HCT116 (cell line): ENCODE measurements at regions not wholly inside any gene's neighbourhood (a gene's known extent, or its start where the extent isn't known, plus 50 kb on each side); places are given as distances from the start of the nearest gene placed in this dataset.

Source experiments
- ATAC-seq: fragments of 200-7000 bp; cut with Tn5 transposase; 2 replicates; pipeline ENCODE4 v1.9.1; 2020; ENCODE audit warnings: mild to moderate bottlenecking, moderate library complexity
- BruUV-seq: library from RNA; stranded (reverse); fragments of 400-500 nt; replicated peaks from 2 replicates; lab custom pipeline; 2021; lab: Mats Ljungman, UMichigan
- CTCF ChIA-PET: fragments of 300-600 bp; sonication (Branson Sonifier 250); formaldehyde crosslinking; loops from one replicate; lab custom pipeline; 2021; ENCODE audit warnings: antibody characterized with exemption; lab: Charles Lee
- POLR2A ChIA-PET: fragments of 300-600, 350-600 bp; sonication (Branson Sonifier 250); formaldehyde crosslinking; loops from one replicate; lab custom pipeline; 2021; ENCODE audit warnings: antibody characterized with exemption; lab: Charles Lee
- RAD21 ChIA-PET, 2 experiments: fragments of 300-600 bp; sonication (Branson Sonifier 250); formaldehyde crosslinking; loops; one replicate each; lab custom pipeline; 2023; ENCODE audit warnings: low total read pairs in 2 of 2; ENCODE audit not compliant: uncharacterized antibody in 2 of 2, unreplicated experiment in 2 of 2, low non-redundant PET in 1 of 2; lab: Charles Lee
- DNase-seq: peaks from one replicate; pipeline ENCODE4 v3.0.0-alpha.2; 2010; ENCODE audit warnings: low read depth, low spot score
- H2AFZ ChIP-seq: fragments of 200-600 bp; shearing (Covaris generic), sonication (generic); 2 replicates; pipeline ENCODE4 v1.6.1; 2017; ENCODE audit warnings: low read depth, mixed run types, mixed read lengths, antibody characterized with exemption, low read length; ENCODE audit not compliant: poor library complexity, severe bottlenecking
- H3K27ac ChIP-seq: 2 replicates; pipeline ENCODE4 v1.5.1; 2012; ENCODE audit warnings: low read depth, low read length
- H3K27me3 ChIP-seq: fragments of 200-600 bp; sonication (generic); 2 replicates; pipeline ENCODE4 v1.6.1; 2016; ENCODE audit warnings: mixed run types, low read length, mixed read lengths; ENCODE audit not compliant: insufficient read depth
- H3K36me3 ChIP-seq, 2 experiments: fragments of 200-500 bp in 1 of 2; fragments of 200-600 bp in 1 of 2; sonication (Bioruptor generic) in 1 of 2; sonication (generic) in 1 of 2; 2 replicates each; pipeline versions ENCODE4 v1.5.1 to v1.6.1; 2014 to 2016; ENCODE audit warnings: low read length in 2 of 2, inconsistent platforms in 1 of 2, mixed read lengths in 1 of 2, mixed run types in 1 of 2; ENCODE audit not compliant: insufficient read depth in 2 of 2, control insufficient read depth in 1 of 2
- H3K4me1 ChIP-seq, 2 experiments: fragments of 200-600 bp in 1 of 2; sonication (generic) in 1 of 2; 2 replicates each; pipeline versions ENCODE4 v1.5.1 to v1.6.1; 2012 to 2017; ENCODE audit warnings: low read length in 2 of 2, inconsistent platforms in 1 of 2, mild to moderate bottlenecking in 1 of 2, mixed read lengths in 1 of 2, mixed run types in 1 of 2, moderate library complexity in 1 of 2; ENCODE audit not compliant: insufficient read depth in 2 of 2, control insufficient read depth in 1 of 2
- H3K4me2 ChIP-seq: fragments of 200-600 bp; sonication (generic); 2 replicates; pipeline ENCODE4 v1.6.1; 2017; ENCODE audit warnings: mixed run types, low read length, mixed read lengths
- H3K4me3 ChIP-seq, 2 experiments: fragments of 200-600 bp in 1 of 2; sonication (generic) in 1 of 2; replicated peaks in 1 of 2; 2 replicates each; pipeline ENCODE4 v1.5.1; 2011 to 2016; ENCODE audit warnings: low read length in 2 of 2, control low read depth in 1 of 2, low read depth in 1 of 2, mild to moderate bottlenecking in 1 of 2, mixed read lengths in 1 of 2, mixed run types in 1 of 2
- H3K79me2 ChIP-seq: fragments of 200-600 bp; sonication (generic); 2 replicates; pipeline ENCODE4 v1.6.1; 2017; ENCODE audit warnings: mild to moderate bottlenecking, mixed run types, low read length, moderate library complexity, mixed read lengths; ENCODE audit not compliant: insufficient read depth
- H3K9ac ChIP-seq: fragments of 200-600 bp; sonication (generic); 2 replicates; pipeline ENCODE4 v1.6.1; 2016; ENCODE audit warnings: low read length, mixed read lengths
- H3K9me2 ChIP-seq: fragments of 200-600 bp; sonication (generic), shearing (Covaris generic); 2 replicates; pipeline ENCODE4 v1.6.1; 2017; ENCODE audit warnings: mixed run types, mild to moderate bottlenecking, moderate library complexity; ENCODE audit not compliant: insufficient read depth
- H3K9me3 ChIP-seq, 2 experiments: fragments of 200-500 bp in 1 of 2; fragments of 200-600 bp in 1 of 2; sonication (Bioruptor generic) in 1 of 2; sonication (generic) in 1 of 2; 2 replicates each; pipeline ENCODE4 v1.6.1; 2014 to 2017; ENCODE audit warnings: low read length in 2 of 2, mixed read lengths in 2 of 2, inconsistent platforms in 1 of 2, low read depth in 1 of 2, mild to moderate bottlenecking in 1 of 2, mixed run types in 1 of 2, moderate library complexity in 1 of 2; ENCODE audit not compliant: control insufficient read depth in 1 of 2, insufficient read depth in 1 of 2
- H4K20me1 ChIP-seq: fragments of 200-600 bp; sonication (generic), shearing (Covaris generic); 2 replicates; pipeline ENCODE4 v1.6.1; 2017; ENCODE audit warnings: mixed run types, mild to moderate bottlenecking, moderate library complexity; ENCODE audit not compliant: insufficient read depth
- CBX3 ChIP-seq: IDR thresholded peaks from 2 replicates; pipeline ENCODE4 v1.6.1; 2012; ENCODE audit warnings: low read depth
- CTCF ChIP-seq, 3 experiments: fragments of 200-600 bp in 1 of 3; sonication (generic) in 1 of 3; IDR thresholded peaks in 2 of 3; conservative IDR thresholded peaks in 1 of 3; 2 replicates each; pipeline ENCODE4 v1.5.1; 2012 to 2017; ENCODE audit warnings: low read depth in 2 of 3, low read length in 2 of 3, antibody characterized with exemption in 1 of 3, borderline replicate concordance in 1 of 3, control low read depth in 1 of 3, mild to moderate bottlenecking in 1 of 3, mixed read lengths in 1 of 3, mixed run types in 1 of 3, moderate library complexity in 1 of 3; ENCODE audit not compliant: insufficient read depth in 1 of 3
- ELF1 ChIP-seq: IDR thresholded peaks from 2 replicates; pipeline ENCODE4 v1.6.1; 2012; ENCODE audit warnings: low read depth, borderline replicate concordance
- EZH2 ChIP-seq: fragments of 200-600 bp; sonication (generic); IDR thresholded peaks from 2 replicates; pipeline ENCODE4 v1.6.1; 2017; ENCODE audit warnings: antibody characterized with exemption, mixed run types
- FOSL1 ChIP-seq: IDR thresholded peaks from 2 replicates; pipeline ENCODE4 v1.6.1; 2012; ENCODE audit warnings: low read depth
- JUND ChIP-seq: IDR thresholded peaks from 2 replicates; pipeline ENCODE4 v1.6.1; 2012
- SP1 ChIP-seq: IDR thresholded peaks from 2 replicates; pipeline ENCODE4 v1.6.1; 2012; ENCODE audit warnings: low read depth
- TCF7L2 ChIP-seq: IDR thresholded peaks from 2 replicates; pipeline ENCODE4 v1.7.0; 2011; ENCODE audit warnings: borderline replicate concordance, inconsistent platforms; ENCODE audit not compliant: insufficient read depth, insufficient read length; ENCODE audit errors: extremely low read depth
- ZFX ChIP-seq: fragments of 450-650 bp; IDR thresholded peaks from 2 replicates; pipeline ENCODE4 v1.6.1; 2017
- intact Hi-C: fragments of 100-400 bp; cut with micrococcal nuclease; formaldehyde crosslinking; loops from 2 replicates; pipeline ENCODE4 v1.10.0; 2022

GRCh38 chr20:55200317-55200716 lies 724.9 kb downstream of the DOK5 start (continued):
- no peak for TF ChIP-seq CTCF (IDR thresholded peaks at IDR 0.05 in 2 of 3, conservative IDR thresholded peaks at IDR 0.05 in 1 of 3; ENCODE audit: borderline replicate concordance in 1 of 3, insufficient read depth in 1 of 3, low read depth in 2 of 3, low read length in 2 of 3)
- no peak for TF ChIP-seq SP1

- Histone ChIP-seq H3K9ac (no peak overlapping the region), H3K4me3 (no peak overlapping the region), H3K27ac (no peak overlapping the region), H2AFZ (no peak overlapping the region), H3K36me3 (no peaks in the 10 kb centered on the region), H4K20me1 (no peaks in the 10 kb centered on the region), H3K4me1 (no peaks in the 10 kb centered on the region), H3K9me2 (no peaks in the 10 kb centered on the region), H3K9me3 (peaks cover 6 to 24% of the 10 kb centered on the region in 2 experiments; a peak in 2 of 4 replicates), H3K27me3 (no peaks in the 10 kb centered on the region), H3K79me2 (no peaks in the 10 kb centered on the region), H3K4me2 (no peak overlapping the region)
- no TSS peak for BruUV-seq
- no peak for ATAC-seq
- CTCF ChIA-PET, result no interaction called here
- RAD21 ChIA-PET, result no interaction called here
- POLR2A ChIA-PET, result no interaction called here
- intact Hi-C loops, result no loop called here
- no peak for TF ChIP-seq EZH2
- no peak for TF ChIP-seq ELF1
- no peak for TF ChIP-seq CBX3
- no peak for TF ChIP-seq FOSL1
- TF ChIP-seq TCF7L2, result no peak
- TF ChIP-seq ZFX, result no peak
- TF ChIP-seq JUND, result no peak
- TF ChIP-seq, all 23 proteins: peak for 0
- no peak for DNase-seq
Observed at GRCh38 chr20:55194947-55195346, 719.6 kb downstream of the DOK5 start.
